Vagina (tissue), 2 donors: ENCODE measurements at regions not wholly inside any gene's neighbourhood (a gene's known extent, or its start where the extent isn't known, plus 50 kb on each side); places are given as distances from the start of the nearest gene placed in this dataset.
"Not testable (repeated sequence)": the region's sequence is repeated elsewhere in the genome, so short reads cannot be mapped to it uniquely, and the experiment has no call there.

Experiments used
- CTCF ChIP-seq, 3 experiments: fragments of 450-650 bp in 2 of 3; fragments of 200-600 bp in 1 of 3; sonication (generic) in 1 of 3; IDR thresholded peaks; one replicate each; pipeline ENCODE4 v1.5.1; 2017 to 2019; ENCODE audit warnings: antibody characterized with exemption in 3 of 3, mild to moderate bottlenecking in 2 of 3, moderate library complexity in 2 of 3
- POLR2A ChIP-seq, 2 donors: fragments of 450-650 bp; IDR thresholded peaks; one replicate each; pipeline ENCODE4 v1.6.1; 2017; ENCODE audit warnings: antibody characterized with exemption in 2 of 2, mild to moderate bottlenecking in 2 of 2, moderate library complexity in 2 of 2
- POLR2AphosphoS5 ChIP-seq, 2 donors: sonication (generic); formaldehyde crosslinking; IDR thresholded peaks; one replicate each; pipeline ENCODE4 v1.9.0; 2017; ENCODE audit warnings: antibody characterized with exemption in 2 of 2, mild to moderate bottlenecking in 2 of 2, low read depth in 1 of 2; ENCODE audit not compliant: insufficient read depth in 1 of 2

GRCh38 chr21:6130734-6131133, 4390.6 kb upstream of the TPTE start:
- not testable (repeated sequence) for TF ChIP-seq POLR2AphosphoS5 (IDR thresholded peaks at IDR 0.05; ENCODE audit: insufficient read depth in 1 of 2, low read depth in 1 of 2); CTCF (IDR thresholded peaks at IDR 0.05); POLR2A (IDR thresholded peaks at IDR 0.05)
